Stimulated activated CD8-positive, alpha-beta memory T cell treated with anti-CD3 and anti-CD28 coated beads, Interleukin-4, amount 100 ng/mL, for 48 hours (primary cell): ENCODE measurements at regions not wholly inside any gene's neighbourhood (a gene's known extent, or its start where the extent isn't known, plus 50 kb on each side); places are given as distances from the start of the nearest gene placed in this dataset.
"Not testable (repeated sequence)": the region's sequence is repeated elsewhere in the genome, so short reads cannot be mapped to it uniquely, and the experiment has no call there.

Experiments
- DNase-seq: peaks from one replicate; pipeline ENCODE4 v3.0.0-alpha.2; 2020

DNA sequence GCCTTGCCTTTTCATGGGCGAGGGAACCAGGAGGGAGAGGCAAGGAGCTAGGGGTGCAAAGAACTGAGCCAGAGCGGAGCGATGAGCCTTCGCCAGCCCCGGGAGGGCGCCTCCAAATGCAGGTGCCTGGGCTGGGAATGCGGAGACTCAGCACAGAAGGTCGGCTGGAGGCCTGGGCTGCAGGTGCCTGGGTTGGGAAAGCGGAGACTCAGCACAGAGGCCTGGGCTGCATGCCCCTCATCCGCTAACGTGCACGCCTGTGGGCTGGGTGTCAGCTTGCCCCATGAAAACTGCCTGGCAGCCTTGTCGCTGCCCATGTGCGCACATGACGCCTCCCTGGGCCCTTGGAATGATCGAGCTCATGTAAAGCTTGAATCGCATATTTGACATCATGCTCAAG lies 51.8 kb downstream of the POM121L12 start:
- no peak for DNase-seq

DNA sequence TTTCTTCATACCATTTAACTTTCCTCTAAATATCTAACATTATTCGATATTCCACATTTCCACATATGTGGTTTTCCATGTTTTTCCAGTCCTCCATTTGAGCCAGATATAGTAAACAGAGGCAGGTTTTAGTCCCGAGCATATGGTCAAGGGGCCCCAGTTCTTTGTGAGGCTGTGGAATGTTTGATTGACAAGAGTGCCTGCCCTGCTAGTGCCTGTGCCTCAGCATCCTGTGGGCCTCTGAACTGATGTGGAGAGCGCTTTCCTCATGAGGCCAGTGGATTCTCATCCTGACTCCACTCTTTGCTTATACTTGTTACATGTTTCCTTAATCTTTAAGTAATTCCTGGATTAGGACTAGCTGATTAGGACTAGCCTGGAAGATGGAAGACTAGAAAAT lies 58.8 kb downstream of the POM121L12 start:
- DNase-seq = no peak

DNA sequence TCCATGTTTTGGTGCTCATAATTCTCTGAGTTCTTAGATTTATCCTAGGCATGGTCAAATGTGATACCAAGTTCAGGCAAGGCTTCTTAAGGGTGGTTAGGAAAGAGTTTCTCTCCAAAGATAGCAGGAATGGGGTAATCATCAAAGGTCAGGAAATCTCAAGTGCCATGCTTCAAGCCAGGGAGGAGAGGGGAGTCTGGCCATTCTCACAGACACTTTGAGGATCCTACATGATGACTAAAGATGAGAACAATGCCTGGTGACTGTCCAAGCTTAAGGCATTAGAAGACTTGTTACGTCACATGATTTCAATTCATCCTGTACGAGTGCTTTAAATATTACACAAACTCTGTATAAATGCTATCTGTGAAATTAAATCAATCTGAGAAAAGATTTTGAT lies 59.4 kb downstream of the POM121L12 start:
- no peak for DNase-seq

DNA sequence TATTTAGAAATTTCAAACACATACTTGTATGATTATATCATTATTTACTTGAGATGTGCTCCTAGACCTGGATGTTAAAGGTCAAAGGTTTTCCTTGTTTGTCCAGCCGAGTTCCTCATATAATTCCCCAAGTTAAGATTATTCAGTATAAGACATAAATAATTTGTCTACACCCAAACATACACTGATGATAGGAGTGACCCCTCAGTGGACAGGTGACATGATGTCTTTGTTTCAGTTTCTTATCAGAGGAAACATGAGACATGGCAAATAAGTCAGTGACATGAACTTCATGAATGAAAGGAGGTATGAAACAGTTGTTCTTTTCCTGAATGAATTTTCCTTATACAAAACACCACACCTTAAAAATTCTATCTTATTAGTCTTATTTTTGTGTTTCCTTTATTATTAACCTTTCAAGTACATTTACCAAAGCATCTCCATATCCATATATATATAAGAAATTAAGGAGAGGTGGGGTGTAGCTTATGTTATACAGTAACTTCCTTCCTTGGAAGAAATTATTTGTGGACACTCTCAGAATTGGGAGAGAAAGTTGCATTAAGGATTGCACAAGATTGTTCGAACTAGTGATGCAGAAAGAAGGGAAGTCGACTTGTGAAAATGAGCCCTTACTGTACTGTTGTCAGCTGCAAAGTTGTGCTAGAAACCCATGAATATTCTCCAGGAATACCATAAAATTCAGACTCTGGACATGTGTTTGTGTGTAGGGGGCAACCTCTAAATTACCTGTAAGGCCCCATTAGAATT lies 60.5 kb downstream of the POM121L12 start:
- DNase-seq = no peak

DNA sequence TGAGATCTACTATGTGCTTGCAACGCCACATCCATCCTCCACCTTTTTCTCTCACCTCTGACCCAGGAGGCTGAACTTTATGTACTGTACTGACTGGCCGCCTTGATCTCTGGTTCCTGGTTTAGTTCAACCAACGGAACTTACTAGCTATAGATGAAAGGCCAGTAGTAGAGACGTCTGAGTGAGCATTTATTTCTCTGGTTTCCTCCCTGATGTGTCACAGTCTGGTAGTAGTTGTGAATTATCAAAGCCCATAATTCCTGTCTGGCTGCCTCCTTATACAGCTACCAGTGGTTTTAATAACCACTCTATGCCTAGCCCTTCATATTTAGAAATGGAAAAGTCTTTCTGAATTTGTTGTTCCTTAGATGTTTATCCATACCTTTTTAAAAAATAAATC lies 64.7 kb downstream of the POM121L12 start:
- no peak for DNase-seq

DNA sequence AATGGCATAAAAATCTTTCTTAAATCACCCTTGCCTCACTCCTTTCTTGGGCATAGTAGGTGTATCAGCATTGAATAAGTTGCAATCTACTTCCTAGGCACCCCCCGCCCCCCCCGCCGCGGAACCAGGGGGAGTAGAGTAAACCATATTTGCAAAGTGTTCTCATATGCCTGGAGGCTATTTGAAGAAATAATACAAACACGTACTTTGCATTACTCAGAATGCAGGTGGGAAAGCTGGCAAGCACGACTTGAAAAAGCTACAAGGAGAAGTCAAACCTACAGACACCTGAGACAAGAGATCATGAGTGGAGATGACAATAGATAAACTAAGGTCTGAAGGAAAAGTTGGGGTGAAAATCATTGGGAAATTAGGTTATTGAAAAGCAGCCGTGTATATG lies 65.6 kb downstream of the POM121L12 start:
- DNase-seq = no peak

DNA sequence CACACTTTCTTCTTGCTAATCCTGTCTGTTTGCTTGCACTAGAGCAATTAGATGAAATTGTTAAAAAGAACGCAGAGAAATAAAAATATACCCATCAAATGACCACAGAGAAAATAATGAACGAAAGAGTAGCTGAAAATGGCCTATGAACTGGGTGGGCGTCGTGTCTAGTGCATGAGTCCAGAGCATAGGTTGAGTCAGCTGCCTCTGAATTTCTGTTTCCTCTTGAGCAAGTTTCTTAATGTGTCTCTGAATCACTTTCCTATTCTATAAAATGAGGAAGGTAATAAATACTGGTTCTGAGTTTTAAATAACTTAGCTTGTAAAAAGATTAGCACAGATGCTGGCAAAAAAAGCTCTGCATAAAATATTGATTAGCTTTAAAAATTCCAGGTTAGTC lies 75.0 kb downstream of the POM121L12 start:
- no peak for DNase-seq

DNA sequence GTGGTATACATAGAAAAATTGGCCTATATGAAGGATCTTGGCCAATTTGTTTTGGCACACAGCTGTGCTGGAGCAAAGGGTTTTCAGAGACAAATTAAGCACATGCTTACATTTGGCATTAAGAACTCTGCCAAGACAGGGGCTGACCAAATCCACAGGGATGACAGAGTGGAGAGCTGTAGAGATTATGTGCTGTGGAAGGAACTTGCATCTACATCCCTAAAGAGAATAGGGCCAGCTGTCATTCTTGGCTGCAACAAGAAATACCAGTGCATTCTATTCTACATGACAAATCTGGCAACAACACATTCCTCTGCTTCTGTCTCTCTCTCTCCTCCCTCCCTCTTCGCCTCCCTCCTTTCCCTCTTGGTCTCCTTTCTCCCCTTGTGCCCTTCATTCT lies 75.6 kb downstream of the POM121L12 start:
- no peak for DNase-seq

DNA sequence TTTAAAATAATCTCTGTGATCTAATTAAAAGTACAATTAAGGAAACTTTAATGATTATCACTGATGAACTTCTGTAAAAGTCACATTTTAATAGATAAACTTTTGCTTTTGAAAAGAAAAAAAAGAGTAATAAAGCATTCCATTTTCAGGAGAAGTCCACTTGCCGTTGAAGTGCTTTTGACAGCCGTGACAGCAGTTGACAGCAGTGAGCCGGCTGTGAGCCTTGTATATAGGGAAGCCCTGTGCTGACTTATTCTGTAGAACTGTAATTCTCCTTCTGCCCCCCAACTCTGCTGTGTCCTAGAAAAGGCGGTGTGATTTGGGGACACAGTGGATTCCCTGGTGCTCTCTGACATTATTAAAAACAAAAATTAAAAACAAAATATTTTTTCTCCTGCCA lies 78.0 kb downstream of the POM121L12 start:
- no peak for DNase-seq

DNA sequence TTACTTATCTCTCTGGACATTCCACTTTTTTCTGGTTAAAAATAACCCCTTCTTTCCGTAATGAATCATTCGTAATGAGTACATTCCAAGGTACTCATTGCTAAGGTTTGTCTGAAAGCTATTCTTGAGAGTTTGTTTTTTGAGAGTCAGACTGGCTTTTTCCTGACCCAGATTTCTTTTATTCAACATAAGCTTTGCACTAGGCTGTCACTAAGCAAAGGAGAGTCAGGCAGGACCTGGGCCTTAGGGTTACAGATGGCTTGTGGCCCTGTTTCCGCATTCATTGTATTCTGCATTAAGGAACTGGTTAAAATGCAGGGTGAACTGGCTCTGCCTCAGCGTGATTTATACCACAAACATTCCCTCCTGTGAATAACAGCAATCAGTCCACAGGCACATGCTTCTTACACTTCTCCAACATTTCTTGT lies 84.1 kb downstream of the POM121L12 start:
- no peak for DNase-seq

DNA sequence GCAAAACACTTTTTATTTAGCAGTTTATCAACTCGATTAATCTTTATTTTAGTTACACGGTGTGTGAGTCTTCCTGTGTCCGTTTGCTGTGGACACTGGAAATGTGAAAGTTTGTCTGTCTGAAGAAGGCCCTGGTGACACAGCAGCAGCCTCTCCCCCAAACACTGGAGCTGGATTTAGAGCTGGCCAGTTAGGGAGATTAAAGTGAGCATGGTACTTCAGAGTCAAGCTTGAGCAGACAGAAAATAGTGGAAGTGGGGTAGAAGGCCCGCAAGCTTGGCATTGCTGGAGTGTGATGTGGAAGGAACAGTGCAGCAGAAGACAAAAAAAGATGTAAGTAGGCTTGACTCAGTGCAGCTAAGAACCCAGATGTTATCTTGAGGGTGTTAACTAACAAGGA lies 85.9 kb downstream of the POM121L12 start:
- no peak for DNase-seq

DNA sequence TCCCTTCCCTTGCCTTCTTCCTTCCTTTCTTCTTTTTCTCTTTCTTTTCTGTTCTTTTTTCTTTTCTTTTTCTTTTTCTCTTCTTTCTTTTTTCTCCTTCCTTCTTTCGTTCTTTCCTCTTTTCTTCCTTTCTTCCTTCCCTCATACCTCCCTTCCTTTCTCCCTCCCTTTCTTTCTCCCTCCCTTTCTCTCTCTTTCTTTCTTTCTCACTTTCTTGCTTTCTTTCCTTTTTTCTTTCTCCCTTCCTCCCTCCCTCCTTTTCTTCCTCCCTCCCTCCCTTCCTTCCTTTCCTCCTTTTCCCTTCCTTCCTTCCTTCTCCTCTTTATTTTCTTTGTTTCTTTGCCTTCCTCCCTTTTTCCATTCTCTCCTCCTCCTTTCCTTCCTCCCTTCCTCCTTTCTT lies 96.3 kb downstream of the POM121L12 start:
- DNase-seq = no peak

DNA sequence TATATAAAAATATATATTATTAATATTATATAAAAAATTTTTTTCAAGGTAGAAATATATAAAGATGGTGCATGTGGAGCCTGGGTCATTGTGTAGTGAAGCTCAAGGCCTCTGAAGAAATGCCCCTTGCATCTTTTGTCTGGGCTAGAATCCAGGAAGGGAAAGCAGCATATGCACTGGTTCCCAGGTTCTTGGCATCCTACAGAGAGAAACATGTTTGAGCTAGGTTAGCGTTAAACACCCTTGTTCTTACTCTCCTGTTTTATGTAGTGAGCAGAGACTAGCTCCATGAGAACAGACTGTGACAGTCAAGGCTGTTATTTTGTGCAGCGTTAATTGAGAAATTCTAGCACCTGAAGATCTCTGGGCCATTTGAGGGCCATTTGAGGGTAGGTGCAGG lies 116.1 kb downstream of the POM121L12 start:
- DNase-seq = no peak

DNA sequence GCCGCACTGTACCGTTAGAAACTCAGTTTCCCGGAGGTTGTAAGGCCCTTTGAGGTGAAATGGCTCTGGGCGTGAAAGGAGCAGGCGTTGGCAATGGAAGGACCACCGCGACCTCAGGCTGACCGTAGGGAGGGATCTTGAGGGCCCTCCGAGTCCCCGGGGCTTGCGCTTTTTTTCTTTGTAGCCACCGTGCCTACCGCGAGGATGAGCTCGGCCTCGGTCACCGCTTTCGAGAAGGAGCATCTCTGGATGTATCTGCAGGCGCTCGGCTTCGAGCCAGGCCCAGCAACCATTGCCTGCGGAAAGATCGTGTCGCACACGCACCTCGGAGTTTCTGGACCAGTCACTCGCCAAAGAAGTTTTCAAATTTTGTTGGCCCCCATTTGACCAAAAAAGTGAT lies 151.8 kb downstream of the POM121L12 start:
- DNase-seq = not testable (repeated sequence)

DNA sequence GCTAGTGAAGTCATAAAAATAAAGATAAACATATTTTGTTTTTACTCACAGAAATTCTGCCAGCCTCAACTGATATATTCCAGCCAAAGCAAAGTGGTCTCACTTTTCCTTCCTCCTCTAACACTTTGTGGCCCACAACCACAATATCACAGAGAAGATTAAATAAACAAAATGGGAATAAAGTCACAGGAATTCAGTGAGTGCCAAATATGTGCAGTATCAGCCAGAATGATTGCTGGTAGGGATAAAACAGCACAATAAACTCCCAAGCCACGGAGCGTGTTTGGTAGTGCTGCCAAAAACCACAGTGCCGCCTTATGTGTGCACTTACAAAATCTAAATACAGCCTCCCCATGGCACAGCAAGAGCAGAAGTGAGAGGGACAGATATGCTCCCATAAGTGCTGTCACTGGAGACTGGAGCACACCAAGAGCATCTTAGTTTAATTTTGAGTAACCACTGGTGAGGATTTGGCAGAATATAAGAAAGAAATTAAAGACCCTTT lies 155.8 kb downstream of the POM121L12 start:
- no peak for DNase-seq

DNA sequence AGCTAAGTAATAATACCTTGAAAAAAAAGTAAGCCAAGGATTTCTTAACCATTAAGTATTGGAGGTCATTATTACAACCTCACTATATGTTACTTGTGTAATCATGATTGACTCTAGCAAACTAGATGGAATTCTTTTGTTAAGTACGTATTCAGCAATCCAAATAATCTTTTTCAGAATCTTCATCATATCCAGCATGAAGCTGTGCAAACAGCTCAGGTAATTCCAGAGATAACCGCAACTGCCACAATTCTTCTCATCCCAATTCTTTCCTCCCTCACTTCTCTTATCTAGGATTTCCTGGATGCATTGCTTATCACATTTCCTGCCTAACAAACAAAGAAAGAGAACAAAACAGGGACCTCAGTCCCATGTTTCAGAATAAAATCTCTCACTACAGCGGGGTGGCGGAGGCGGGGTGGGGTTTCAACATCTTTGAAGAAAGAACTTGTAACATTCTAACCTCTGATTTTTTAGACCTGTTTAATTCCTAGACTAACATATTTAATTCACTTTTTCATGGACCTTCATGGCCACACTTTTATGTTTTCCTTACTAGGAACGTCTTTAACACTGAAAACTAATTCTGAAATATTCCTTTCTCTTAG lies 156.5 kb downstream of the POM121L12 start:
- DNase-seq = no peak

DNA sequence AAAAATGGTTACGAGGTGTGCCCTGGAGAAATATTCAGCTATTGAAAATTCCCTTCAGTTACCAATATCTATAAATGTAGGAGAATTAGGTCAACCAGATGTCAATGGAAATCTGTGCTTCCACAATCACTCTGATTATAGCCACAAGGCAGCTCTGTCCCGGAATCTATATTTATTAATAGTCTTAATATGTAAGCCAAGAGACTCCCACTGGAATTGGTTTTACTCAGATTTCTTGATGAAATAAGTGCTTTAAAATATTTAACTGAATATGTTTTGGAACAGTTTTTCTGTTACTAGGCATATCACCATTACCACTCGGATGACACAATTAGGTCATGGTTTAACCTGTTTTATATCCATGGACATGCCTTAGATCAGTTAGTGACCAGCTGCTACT lies 169.6 kb downstream of the POM121L12 start:
- no peak for DNase-seq

DNA sequence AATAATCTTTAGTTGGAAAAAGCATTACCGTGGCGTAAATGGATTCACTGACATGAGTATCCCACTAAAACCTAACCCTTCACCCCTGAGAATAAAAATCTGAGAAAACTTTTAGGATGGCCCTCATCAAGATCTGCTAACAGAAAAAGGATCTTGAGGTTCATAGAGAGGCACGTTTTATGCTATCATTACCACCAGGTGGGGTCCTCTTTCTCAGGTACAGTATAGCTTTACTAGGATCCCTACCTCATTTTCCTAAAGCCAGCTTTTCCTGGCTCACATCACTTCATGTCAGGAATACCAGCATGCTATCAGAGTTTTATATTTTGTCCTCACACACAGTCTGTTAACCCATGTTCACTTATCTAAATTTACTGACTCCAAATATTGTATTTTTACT lies 173.7 kb downstream of the POM121L12 start:
- no peak for DNase-seq

DNA sequence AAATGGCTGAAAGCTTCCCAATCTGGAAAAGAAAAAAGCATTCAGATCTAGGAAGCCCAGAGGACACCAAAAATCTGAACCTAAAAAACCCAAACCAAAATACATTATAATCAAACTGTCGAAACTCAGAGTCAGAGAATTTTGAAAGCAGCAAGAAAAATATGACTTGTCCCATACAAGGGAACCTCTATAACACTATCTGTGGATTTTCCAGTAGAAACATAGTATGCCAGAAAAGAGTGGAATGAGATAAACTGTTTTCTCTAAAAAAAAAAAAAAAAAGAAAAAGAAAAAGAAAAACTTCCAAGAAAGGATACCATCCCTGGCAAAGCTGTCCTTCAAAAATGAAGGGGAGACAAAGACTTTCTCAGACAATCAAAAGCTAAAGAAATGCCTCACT lies 179.0 kb downstream of the POM121L12 start:
- no peak for DNase-seq

DNA sequence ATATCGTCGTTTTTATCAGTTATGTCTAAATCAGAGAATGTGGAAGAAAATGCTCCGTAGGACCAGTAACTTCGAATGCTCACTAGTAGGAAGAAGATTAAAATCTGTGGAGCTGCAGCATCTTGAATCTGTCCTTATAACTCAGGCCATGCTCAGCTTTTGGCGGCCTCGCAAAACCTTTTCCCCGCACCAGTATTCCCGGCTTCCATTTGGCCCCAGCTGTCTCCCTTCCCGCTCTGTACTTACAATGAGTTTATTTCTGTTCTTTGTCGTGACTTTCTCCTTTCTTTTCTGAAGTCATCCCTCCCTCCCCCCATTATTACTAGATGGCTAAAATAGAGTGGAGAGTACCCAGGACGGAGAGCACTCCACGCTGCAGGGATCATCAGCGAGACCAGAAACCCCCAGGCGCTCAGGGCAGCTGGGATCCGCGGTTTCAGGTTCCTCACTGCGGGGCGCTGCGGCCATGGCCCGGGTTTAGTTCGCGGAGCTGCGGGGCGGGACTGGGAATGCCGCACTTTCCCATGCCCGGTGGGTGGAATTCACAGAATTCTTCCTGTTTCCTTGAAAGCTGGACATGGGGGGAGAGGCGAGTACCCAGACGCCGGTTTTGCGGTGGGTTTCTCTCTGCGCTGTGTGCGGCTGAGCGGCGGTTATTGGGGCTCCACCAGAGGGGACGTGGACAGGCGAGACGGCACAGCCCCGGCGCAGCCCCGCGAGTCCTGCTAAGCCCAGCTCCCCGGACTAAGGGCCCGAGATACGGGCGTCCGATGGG lies 183.5 kb downstream of the POM121L12 start:
- DNase-seq = no peak

DNA sequence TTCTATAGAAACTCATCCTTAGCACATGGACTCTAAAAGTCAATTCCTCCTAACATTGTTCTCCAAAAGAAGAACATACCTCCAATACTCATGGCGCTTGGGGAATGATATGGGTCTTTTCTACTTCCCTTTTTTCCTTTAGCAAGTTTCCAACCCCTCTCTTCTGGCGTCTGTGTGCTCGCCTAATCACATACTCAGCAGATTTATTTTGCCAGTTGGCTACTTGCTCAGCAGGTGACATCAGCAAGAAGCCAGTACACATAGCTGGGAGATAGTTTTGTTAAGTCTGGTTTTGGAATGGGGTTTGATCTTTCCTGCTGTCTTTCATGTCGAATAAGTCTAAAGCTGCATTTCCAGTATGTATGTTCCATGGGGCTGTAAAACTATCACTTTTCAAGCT lies 193.8 kb downstream of the POM121L12 start:
- DNase-seq = no peak

DNA sequence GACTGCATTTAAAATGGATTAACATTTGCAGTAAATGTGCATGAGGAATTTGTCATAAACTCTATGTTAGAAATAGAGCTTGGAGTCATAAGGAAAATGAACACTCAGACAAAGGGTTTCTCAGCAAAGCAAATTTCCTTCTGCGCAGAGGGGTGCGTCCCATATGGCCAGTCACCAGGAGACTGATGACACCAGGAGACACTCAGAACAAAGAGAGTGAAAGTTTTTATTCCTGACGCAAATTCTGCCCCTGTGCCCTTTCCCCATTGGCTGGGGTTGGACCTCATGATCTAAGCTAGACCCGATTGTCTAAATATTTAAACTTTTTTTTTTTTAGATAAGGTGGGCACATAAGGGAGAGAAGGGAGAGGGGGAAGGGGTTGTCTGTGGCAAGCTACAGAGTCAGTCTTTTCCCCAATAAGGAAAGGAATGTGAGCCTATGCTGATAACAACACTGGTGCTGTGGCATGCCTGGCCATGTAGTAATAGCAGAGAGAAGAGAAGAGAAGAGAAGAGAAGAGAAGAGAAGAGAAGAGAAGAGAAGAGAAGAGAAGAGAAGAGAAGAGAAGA lies 202.0 kb downstream of the POM121L12 start:
- DNase-seq = no peak

DNA sequence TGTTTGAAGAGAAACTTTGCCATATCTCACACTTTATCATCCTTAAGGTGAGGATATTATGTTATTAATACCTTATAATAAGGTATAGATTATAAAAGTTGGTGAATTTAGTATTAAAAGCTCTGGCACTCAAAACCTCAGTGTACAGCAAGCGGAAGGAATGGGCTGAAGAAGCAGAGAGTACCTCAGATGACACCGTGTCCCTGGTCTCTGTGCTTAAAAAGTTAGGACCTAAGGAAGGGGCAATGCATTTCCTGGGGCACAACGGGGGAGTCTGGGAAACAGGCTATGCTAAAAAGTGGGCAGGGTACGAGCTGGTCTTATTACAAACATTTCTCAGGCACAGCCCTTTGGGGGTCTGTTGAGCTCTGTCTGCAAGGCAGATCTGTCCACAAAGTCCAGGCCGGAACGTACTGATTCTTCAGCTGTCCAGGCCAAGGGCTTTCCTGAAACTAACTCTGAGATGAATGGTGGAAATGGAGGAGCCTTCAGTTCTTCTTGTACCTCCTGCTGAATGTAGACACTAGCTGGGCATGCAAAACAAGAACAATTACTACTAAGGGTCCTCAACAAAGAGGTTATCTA lies 202.7 kb downstream of the POM121L12 start:
- no peak for DNase-seq
